ENCODE measurements at regions not wholly inside any gene's neighbourhood (a gene's known extent, or its start where the extent isn't known, plus 50 kb on each side); places are given as distances from the start of the nearest gene placed in this dataset.

- TF ChIP-seq POLR2A (IDR thresholded peaks at IDR 0.05) = no peak
- TF ChIP-seq CTCF (IDR thresholded peaks at IDR 0.05) = no peak
Observed at GRCh38 chr5:72619251-72619650, 112.0 kb upstream of the ZNF366 start.
